ENCODE measurements at regions not wholly inside any gene's neighbourhood (a gene's known extent, or its start where the extent isn't known, plus 50 kb on each side); places are given as distances from the start of the nearest gene placed in this dataset.

DNA sequence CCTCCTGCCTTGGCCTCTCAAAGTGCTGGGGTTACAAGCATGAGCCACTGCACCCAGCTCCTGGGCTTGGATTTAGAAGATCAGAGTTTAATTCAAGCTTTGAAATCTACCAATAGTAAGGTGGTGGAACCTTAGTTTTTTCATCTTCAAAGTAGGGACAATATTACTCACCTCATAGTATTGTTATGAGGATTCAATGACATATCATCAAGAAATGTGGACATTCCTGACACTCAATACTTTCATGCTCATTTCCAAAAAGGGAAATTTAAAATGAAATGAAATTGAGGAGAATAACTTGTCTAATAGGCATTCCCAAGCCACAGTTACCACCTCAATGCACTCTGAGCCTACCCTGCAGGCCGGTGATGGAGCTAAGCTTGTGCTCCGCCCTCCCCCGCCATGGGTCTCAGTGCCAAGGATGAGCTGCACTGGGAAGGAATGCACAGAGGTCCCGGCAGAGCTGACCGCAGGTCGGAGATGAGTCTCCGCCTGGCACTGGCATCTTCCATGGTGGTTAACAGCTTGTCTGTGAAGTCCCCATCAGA, 56.5 kb upstream of the BCAR3 start:
- TF ChIP-seq, protein P1, sequence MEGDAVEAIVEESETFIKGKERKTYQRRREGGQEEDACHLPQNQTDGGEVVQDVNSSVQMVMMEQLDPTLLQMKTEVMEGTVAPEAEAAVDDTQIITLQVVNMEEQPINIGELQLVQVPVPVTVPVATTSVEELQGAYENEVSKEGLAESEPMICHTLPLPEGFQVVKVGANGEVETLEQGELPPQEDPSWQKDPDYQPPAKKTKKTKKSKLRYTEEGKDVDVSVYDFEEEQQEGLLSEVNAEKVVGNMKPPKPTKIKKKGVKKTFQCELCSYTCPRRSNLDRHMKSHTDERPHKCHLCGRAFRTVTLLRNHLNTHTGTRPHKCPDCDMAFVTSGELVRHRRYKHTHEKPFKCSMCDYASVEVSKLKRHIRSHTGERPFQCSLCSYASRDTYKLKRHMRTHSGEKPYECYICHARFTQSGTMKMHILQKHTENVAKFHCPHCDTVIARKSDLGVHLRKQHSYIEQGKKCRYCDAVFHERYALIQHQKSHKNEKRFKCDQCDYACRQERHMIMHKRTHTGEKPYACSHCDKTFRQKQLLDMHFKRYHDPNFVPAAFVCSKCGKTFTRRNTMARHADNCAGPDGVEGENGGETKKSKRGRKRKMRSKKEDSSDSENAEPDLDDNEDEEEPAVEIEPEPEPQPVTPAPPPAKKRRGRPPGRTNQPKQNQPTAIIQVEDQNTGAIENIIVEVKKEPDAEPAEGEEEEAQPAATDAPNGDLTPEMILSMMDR (IDR thresholded peaks at IDR 0.05), result no peak
- TF ChIP-seq POLR2A (IDR thresholded peaks at IDR 0.05), result no peak

All from right lobe of liver (tissue), 4 donors.